ENCODE measurements at regions not wholly inside any gene's neighbourhood (a gene's known extent, or its start where the extent isn't known, plus 50 kb on each side); places are given as distances from the start of the nearest gene placed in this dataset.

GRCh38 chr21:25215698-25216384 lies 391.4 kb downstream of the MRPL39 start:
- no peaks in the 10 kb centered on the region for H3K9me1 ChIP-seq (ENCODE audit: insufficient read depth, low read length)
- H3K4me1 ChIP-seq (ENCODE audit: control insufficient read depth, insufficient read depth, low read length) = no peaks in the 10 kb centered on the region
- intact Hi-C loops (cut with micrococcal nuclease) (no loop called here), dilution Hi-C loops (cut with HindIII; ENCODE audit: low sequenced_read_pairs, unreplicated experiment) (no loop called here), in situ Hi-C loops (cut with MboI; ENCODE audit: low sequenced_read_pairs) (no loop called here)
- no peaks in the 10 kb centered on the region for H3K36me3 ChIP-seq (ENCODE audit: control insufficient read depth, insufficient read depth, low read length)
- H4K8ac ChIP-seq (ENCODE audit: low read depth in 2 of 2, low read length in 2 of 2) = no peak overlapping the region
- no peak overlapping the region for H4K5ac ChIP-seq (ENCODE audit: low read depth, low read length)
- H2BK20ac ChIP-seq (ENCODE audit: low read depth, low read length) = no peak overlapping the region
- no TSS peak for BruUV-seq (replicated peaks)
- H2AFZ ChIP-seq (replicated peaks; ENCODE audit: low read length, poor library complexity) = no peak overlapping the region
- TF ChIP-seq MAZ (IDR thresholded peaks at IDR 0.05; ENCODE audit: borderline replicate concordance, low read depth, low read length) (no peak), MXI1 (IDR thresholded peaks at IDR 0.05; ENCODE audit: borderline replicate concordance, low read depth, low read length) (no peak), CTCF (conservative IDR thresholded peaks at IDR 0.05; ENCODE audit: low read depth, low read length) (no peak), SMC3 (IDR thresholded peaks at IDR 0.05; ENCODE audit: low read depth, low read length) (no peak), POLR2A (IDR thresholded peaks at IDR 0.05; ENCODE audit: low read depth, low read length) (no peak), ELK1 (IDR thresholded peaks at IDR 0.05; ENCODE audit: borderline replicate concordance, low read depth, low read length) (no peak), NFE2L2 (IDR thresholded peaks at IDR 0.05; ENCODE audit: low read depth, low read length) (no peak), CEBPB (IDR thresholded peaks at IDR 0.05; ENCODE audit: low read depth, low read length) (no peak), RFX5 (IDR thresholded peaks at IDR 0.05; ENCODE audit: low read depth, low read length) (no peak)
- H4K91ac ChIP-seq (ENCODE audit: insufficient read depth, low read depth, low read length) = no peak overlapping the region
- no peak overlapping the region for H2AK5ac ChIP-seq (ENCODE audit: low read depth, low read length)
- no peak overlapping the region for H3K14ac ChIP-seq (replicated peaks; ENCODE audit: low read depth, low read length)
- H2BK15ac ChIP-seq (ENCODE audit: low read depth, low read length) = no peak overlapping the region
- CTCF ChIA-PET = no interaction called here
- H3K9me3 ChIP-seq (ENCODE audit: control insufficient read depth, insufficient read depth, low read length) = no peaks in the 10 kb centered on the region
- H3K56ac ChIP-seq (ENCODE audit: extremely low read depth, insufficient read depth, low read length) = no peak overlapping the region
- no peak overlapping the region for H3K18ac ChIP-seq (ENCODE audit: low read depth, low read length)
- H4K20me1 ChIP-seq (ENCODE audit: insufficient read depth, low read length) = no peaks in the 10 kb centered on the region
- no peaks in the 10 kb centered on the region for H3K27me3 ChIP-seq (ENCODE audit: control insufficient read depth, insufficient read depth, low read length)
- POLR2A ChIA-PET (ENCODE audit: unreplicated experiment) = no interaction called here
- no peak overlapping the region for H2AK9ac ChIP-seq (replicated peaks; ENCODE audit: low read depth, low read length, poor library complexity)
- H3K9ac ChIP-seq (ENCODE audit: low read depth, low read length) = no peak overlapping the region
- no peak overlapping the region for H2BK5ac ChIP-seq (ENCODE audit: low read depth, low read length, poor library complexity, severe bottlenecking)
- no peak for ATAC-seq (ENCODE audit: low read depth)
- H3K4me3 ChIP-seq (ENCODE audit: insufficient read depth, low read depth, low read length) = no peak overlapping the region
- WGBS, 2 experiments (ENCODE audit: extremely low coverage in 2 of 2, insufficient read length in 1 of 2) = no CpG with 5 or more reads among the region's 2 CpGs
- no peak overlapping the region for H3K4me2 ChIP-seq (ENCODE audit: low read depth, low read length)
- DNase-seq = no peak
- no peak overlapping the region for H3K23ac ChIP-seq (ENCODE audit: low read depth, low read length)
- no peak overlapping the region for H3K27ac ChIP-seq (ENCODE audit: insufficient read depth, low read length)
- H3K79me1 ChIP-seq (ENCODE audit: low read depth in 1 of 2, low read length in 2 of 2) = no peaks in the 10 kb centered on the region
- H3K4ac ChIP-seq (ENCODE audit: low read depth, low read length) = no peak overlapping the region
- H2BK120ac ChIP-seq (ENCODE audit: low read depth, low read length) = no peak overlapping the region

All from IMR-90 (cell line).